HCT116 (cell line): ENCODE measurements at regions not wholly inside any gene's neighbourhood (a gene's known extent, or its start where the extent isn't known, plus 50 kb on each side); places are given as distances from the start of the nearest gene placed in this dataset.

Experiments used
- ATAC-seq: fragments of 200-7000 bp; cut with Tn5 transposase; 2 replicates; pipeline ENCODE4 v1.9.1; 2020; ENCODE audit warnings: mild to moderate bottlenecking, moderate library complexity
- BruUV-seq: library from RNA; stranded (reverse); fragments of 400-500 nt; replicated peaks from 2 replicates; lab custom pipeline; 2021; lab: Mats Ljungman, UMichigan
- CTCF ChIA-PET: fragments of 300-600 bp; sonication (Branson Sonifier 250); formaldehyde crosslinking; loops from one replicate; lab custom pipeline; 2021; ENCODE audit warnings: antibody characterized with exemption; lab: Charles Lee
- POLR2A ChIA-PET: fragments of 300-600, 350-600 bp; sonication (Branson Sonifier 250); formaldehyde crosslinking; loops from one replicate; lab custom pipeline; 2021; ENCODE audit warnings: antibody characterized with exemption; lab: Charles Lee
- RAD21 ChIA-PET, 2 experiments: fragments of 300-600 bp; sonication (Branson Sonifier 250); formaldehyde crosslinking; loops; one replicate each; lab custom pipeline; 2023; ENCODE audit warnings: low total read pairs in 2 of 2; ENCODE audit not compliant: uncharacterized antibody in 2 of 2, unreplicated experiment in 2 of 2, low non-redundant PET in 1 of 2; lab: Charles Lee
- DNase-seq: peaks from one replicate; pipeline ENCODE4 v3.0.0-alpha.2; 2010; ENCODE audit warnings: low read depth, low spot score
- H2AFZ ChIP-seq: fragments of 200-600 bp; shearing (Covaris generic), sonication (generic); 2 replicates; pipeline ENCODE4 v1.6.1; 2017; ENCODE audit warnings: low read depth, mixed run types, mixed read lengths, antibody characterized with exemption, low read length; ENCODE audit not compliant: poor library complexity, severe bottlenecking
- H3K27ac ChIP-seq: 2 replicates; pipeline ENCODE4 v1.5.1; 2012; ENCODE audit warnings: low read depth, low read length
- H3K27me3 ChIP-seq: fragments of 200-600 bp; sonication (generic); 2 replicates; pipeline ENCODE4 v1.6.1; 2016; ENCODE audit warnings: mixed run types, low read length, mixed read lengths; ENCODE audit not compliant: insufficient read depth
- H3K36me3 ChIP-seq, 2 experiments: fragments of 200-500 bp in 1 of 2; fragments of 200-600 bp in 1 of 2; sonication (Bioruptor generic) in 1 of 2; sonication (generic) in 1 of 2; 2 replicates each; pipeline versions ENCODE4 v1.5.1 to v1.6.1; 2014 to 2016; ENCODE audit warnings: low read length in 2 of 2, inconsistent platforms in 1 of 2, mixed read lengths in 1 of 2, mixed run types in 1 of 2; ENCODE audit not compliant: insufficient read depth in 2 of 2, control insufficient read depth in 1 of 2
- H3K4me1 ChIP-seq, 2 experiments: fragments of 200-600 bp in 1 of 2; sonication (generic) in 1 of 2; 2 replicates each; pipeline versions ENCODE4 v1.5.1 to v1.6.1; 2012 to 2017; ENCODE audit warnings: low read length in 2 of 2, inconsistent platforms in 1 of 2, mild to moderate bottlenecking in 1 of 2, mixed read lengths in 1 of 2, mixed run types in 1 of 2, moderate library complexity in 1 of 2; ENCODE audit not compliant: insufficient read depth in 2 of 2, control insufficient read depth in 1 of 2
- H3K4me2 ChIP-seq: fragments of 200-600 bp; sonication (generic); 2 replicates; pipeline ENCODE4 v1.6.1; 2017; ENCODE audit warnings: mixed run types, low read length, mixed read lengths
- H3K4me3 ChIP-seq, 2 experiments: fragments of 200-600 bp in 1 of 2; sonication (generic) in 1 of 2; replicated peaks in 1 of 2; 2 replicates each; pipeline ENCODE4 v1.5.1; 2011 to 2016; ENCODE audit warnings: low read length in 2 of 2, control low read depth in 1 of 2, low read depth in 1 of 2, mild to moderate bottlenecking in 1 of 2, mixed read lengths in 1 of 2, mixed run types in 1 of 2
- H3K79me2 ChIP-seq: fragments of 200-600 bp; sonication (generic); 2 replicates; pipeline ENCODE4 v1.6.1; 2017; ENCODE audit warnings: mild to moderate bottlenecking, mixed run types, low read length, moderate library complexity, mixed read lengths; ENCODE audit not compliant: insufficient read depth
- H3K9ac ChIP-seq: fragments of 200-600 bp; sonication (generic); 2 replicates; pipeline ENCODE4 v1.6.1; 2016; ENCODE audit warnings: low read length, mixed read lengths
- H3K9me2 ChIP-seq: fragments of 200-600 bp; sonication (generic), shearing (Covaris generic); 2 replicates; pipeline ENCODE4 v1.6.1; 2017; ENCODE audit warnings: mixed run types, mild to moderate bottlenecking, moderate library complexity; ENCODE audit not compliant: insufficient read depth
- H3K9me3 ChIP-seq, 2 experiments: fragments of 200-500 bp in 1 of 2; fragments of 200-600 bp in 1 of 2; sonication (Bioruptor generic) in 1 of 2; sonication (generic) in 1 of 2; 2 replicates each; pipeline ENCODE4 v1.6.1; 2014 to 2017; ENCODE audit warnings: low read length in 2 of 2, mixed read lengths in 2 of 2, inconsistent platforms in 1 of 2, low read depth in 1 of 2, mild to moderate bottlenecking in 1 of 2, mixed run types in 1 of 2, moderate library complexity in 1 of 2; ENCODE audit not compliant: control insufficient read depth in 1 of 2, insufficient read depth in 1 of 2
- H4K20me1 ChIP-seq: fragments of 200-600 bp; sonication (generic), shearing (Covaris generic); 2 replicates; pipeline ENCODE4 v1.6.1; 2017; ENCODE audit warnings: mixed run types, mild to moderate bottlenecking, moderate library complexity; ENCODE audit not compliant: insufficient read depth
- EGR1 ChIP-seq: IDR thresholded peaks from 2 replicates; pipeline ENCODE4 v1.6.1; 2012; ENCODE audit warnings: low read depth
- ELF1 ChIP-seq: IDR thresholded peaks from 2 replicates; pipeline ENCODE4 v1.6.1; 2012; ENCODE audit warnings: low read depth, borderline replicate concordance
- EZH2 ChIP-seq: fragments of 200-600 bp; sonication (generic); IDR thresholded peaks from 2 replicates; pipeline ENCODE4 v1.6.1; 2017; ENCODE audit warnings: antibody characterized with exemption, mixed run types
- RAD21 ChIP-seq: IDR thresholded peaks from 2 replicates; pipeline ENCODE4 v1.6.1; 2012; ENCODE audit warnings: low read depth, mild to moderate bottlenecking
- SRF ChIP-seq: IDR thresholded peaks from 2 replicates; pipeline ENCODE4 v1.6.1; 2012; ENCODE audit warnings: low read depth
- intact Hi-C: fragments of 100-400 bp; cut with micrococcal nuclease; formaldehyde crosslinking; loops from 2 replicates; pipeline ENCODE4 v1.10.0; 2022
- TF ChIP-seq, protein P1 (sequence below): IDR thresholded peaks from 2 replicates; pipeline ENCODE4 v1.6.1; 2011; ENCODE audit warnings: mild to moderate bottlenecking, low read length, moderate library complexity; ENCODE audit not compliant: insufficient replicate concordance; ENCODE audit errors: extremely low read depth
- TF ChIP-seq, protein P2 (sequence below): IDR thresholded peaks from 2 replicates; pipeline ENCODE4 v1.6.1; 2012; ENCODE audit warnings: low read depth

DNA sequence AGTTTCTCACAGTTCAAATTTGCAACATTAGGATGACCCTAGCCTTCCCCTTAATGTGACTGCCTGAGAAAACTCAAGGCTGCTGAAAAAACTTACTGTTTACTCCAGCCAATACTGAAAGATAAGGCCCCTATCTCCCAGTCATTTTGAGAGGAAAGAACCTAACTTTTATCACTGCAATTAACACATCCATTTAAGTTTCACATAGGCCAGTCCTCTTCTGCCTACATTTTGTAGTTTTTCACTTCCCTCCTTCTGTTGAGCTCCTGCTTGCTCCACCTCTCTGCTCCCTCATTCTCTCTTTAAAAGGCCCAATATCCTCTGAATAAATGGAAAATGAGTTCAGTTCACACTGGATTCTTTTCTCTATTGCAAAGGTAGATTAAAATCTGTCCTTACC is 1996.2 kb upstream of the FLRT2 start:
- peaks cover 9 to 21% of the 10 kb centered on the region in 2 experiments; a peak in 3 of 4 replicates for H3K9me3 ChIP-seq
- no peaks in the 10 kb centered on the region for H3K9me2 ChIP-seq
- H3K4me2 ChIP-seq, result no peak overlapping the region
- no peaks in the 10 kb centered on the region for H3K36me3 ChIP-seq
- no peaks in the 10 kb centered on the region for H3K27me3 ChIP-seq
- H3K27ac ChIP-seq, result no peak overlapping the region
- no peak for ATAC-seq
- POLR2A ChIA-PET, result no interaction called here
- no peak overlapping the region for H3K9ac ChIP-seq
- no peak overlapping the region for H3K4me3 ChIP-seq
- no peaks in the 10 kb centered on the region for H4K20me1 ChIP-seq
- no peaks in the 10 kb centered on the region for H3K4me1 ChIP-seq
- TF ChIP-seq EGR1 (no peak), SRF (no peak), EZH2 (no peak), RAD21 (no peak), ELF1 (no peak)
- TF ChIP-seq, protein P1, sequence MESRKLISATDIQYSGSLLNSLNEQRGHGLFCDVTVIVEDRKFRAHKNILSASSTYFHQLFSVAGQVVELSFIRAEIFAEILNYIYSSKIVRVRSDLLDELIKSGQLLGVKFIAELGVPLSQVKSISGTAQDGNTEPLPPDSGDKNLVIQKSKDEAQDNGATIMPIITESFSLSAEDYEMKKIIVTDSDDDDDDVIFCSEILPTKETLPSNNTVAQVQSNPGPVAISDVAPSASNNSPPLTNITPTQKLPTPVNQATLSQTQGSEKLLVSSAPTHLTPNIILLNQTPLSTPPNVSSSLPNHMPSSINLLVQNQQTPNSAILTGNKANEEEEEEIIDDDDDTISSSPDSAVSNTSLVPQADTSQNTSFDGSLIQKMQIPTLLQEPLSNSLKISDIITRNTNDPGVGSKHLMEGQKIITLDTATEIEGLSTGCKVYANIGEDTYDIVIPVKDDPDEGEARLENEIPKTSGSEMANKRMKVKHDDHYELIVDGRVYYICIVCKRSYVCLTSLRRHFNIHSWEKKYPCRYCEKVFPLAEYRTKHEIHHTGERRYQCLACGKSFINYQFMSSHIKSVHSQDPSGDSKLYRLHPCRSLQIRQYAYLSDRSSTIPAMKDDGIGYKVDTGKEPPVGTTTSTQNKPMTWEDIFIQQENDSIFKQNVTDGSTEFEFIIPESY, result no peak
- TF ChIP-seq, protein P2, sequence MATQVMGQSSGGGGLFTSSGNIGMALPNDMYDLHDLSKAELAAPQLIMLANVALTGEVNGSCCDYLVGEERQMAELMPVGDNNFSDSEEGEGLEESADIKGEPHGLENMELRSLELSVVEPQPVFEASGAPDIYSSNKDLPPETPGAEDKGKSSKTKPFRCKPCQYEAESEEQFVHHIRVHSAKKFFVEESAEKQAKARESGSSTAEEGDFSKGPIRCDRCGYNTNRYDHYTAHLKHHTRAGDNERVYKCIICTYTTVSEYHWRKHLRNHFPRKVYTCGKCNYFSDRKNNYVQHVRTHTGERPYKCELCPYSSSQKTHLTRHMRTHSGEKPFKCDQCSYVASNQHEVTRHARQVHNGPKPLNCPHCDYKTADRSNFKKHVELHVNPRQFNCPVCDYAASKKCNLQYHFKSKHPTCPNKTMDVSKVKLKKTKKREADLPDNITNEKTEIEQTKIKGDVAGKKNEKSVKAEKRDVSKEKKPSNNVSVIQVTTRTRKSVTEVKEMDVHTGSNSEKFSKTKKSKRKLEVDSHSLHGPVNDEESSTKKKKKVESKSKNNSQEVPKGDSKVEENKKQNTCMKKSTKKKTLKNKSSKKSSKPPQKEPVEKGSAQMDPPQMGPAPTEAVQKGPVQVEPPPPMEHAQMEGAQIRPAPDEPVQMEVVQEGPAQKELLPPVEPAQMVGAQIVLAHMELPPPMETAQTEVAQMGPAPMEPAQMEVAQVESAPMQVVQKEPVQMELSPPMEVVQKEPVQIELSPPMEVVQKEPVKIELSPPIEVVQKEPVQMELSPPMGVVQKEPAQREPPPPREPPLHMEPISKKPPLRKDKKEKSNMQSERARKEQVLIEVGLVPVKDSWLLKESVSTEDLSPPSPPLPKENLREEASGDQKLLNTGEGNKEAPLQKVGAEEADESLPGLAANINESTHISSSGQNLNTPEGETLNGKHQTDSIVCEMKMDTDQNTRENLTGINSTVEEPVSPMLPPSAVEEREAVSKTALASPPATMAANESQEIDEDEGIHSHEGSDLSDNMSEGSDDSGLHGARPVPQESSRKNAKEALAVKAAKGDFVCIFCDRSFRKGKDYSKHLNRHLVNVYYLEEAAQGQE, result no peak
- H2AFZ ChIP-seq, result no peak overlapping the region
- no peaks in the 10 kb centered on the region for H3K79me2 ChIP-seq
- intact Hi-C loops, result no loop called here
- CTCF ChIA-PET, result no interaction called here
- DNase-seq, result no peak
- RAD21 ChIA-PET, result no interaction called here
- BruUV-seq, result no TSS peak
